KMS-11 (cell line): ENCODE measurements at regions not wholly inside any gene's neighbourhood (a gene's known extent, or its start where the extent isn't known, plus 50 kb on each side); places are given as distances from the start of the nearest gene placed in this dataset.

Experiments used
- H2AFZ ChIP-seq: fragments of 200-600 bp; sonication (generic); 2 replicates; pipeline ENCODE4 v1.6.1; 2016; ENCODE audit warnings: antibody characterized with exemption, mixed run types, low read depth
- H3K27ac ChIP-seq: fragments of 200-600 bp; sonication (generic); 2 replicates; pipeline ENCODE4 v1.6.1; 2016; ENCODE audit warnings: mild to moderate bottlenecking, mixed run types
- H3K27me3 ChIP-seq: fragments of 200-600 bp; sonication (generic); 2 replicates; pipeline ENCODE4 v1.6.1; 2017; ENCODE audit warnings: mild to moderate bottlenecking, low read depth, mixed run types, moderate library complexity; ENCODE audit not compliant: insufficient read depth
- H3K36me3 ChIP-seq: fragments of 200-600 bp; sonication (generic); 2 replicates; pipeline ENCODE4 v1.6.1; 2017; ENCODE audit warnings: mild to moderate bottlenecking, mixed run types; ENCODE audit not compliant: insufficient read depth
- H3K4me1 ChIP-seq: fragments of 200-600 bp; sonication (generic); 2 replicates; pipeline ENCODE4 v1.6.1; 2016; ENCODE audit warnings: mild to moderate bottlenecking, low read depth, mixed run types; ENCODE audit not compliant: poor library complexity, severe bottlenecking
- H3K4me2 ChIP-seq: fragments of 200-600 bp; sonication (generic); 2 replicates; pipeline ENCODE4 v1.7.0; 2016; ENCODE audit warnings: mild to moderate bottlenecking, mixed run types
- H3K4me3 ChIP-seq: fragments of 200-600 bp; sonication (generic); IDR thresholded peaks from 2 replicates; pipeline ENCODE4 v1.6.1; 2017; ENCODE audit warnings: low read depth, low read length, mixed read lengths; ENCODE audit not compliant: insufficient read depth
- H3K79me2 ChIP-seq: fragments of 200-600 bp; sonication (generic); 2 replicates; pipeline ENCODE4 v1.6.1; 2016; ENCODE audit warnings: low read depth, mixed run types; ENCODE audit not compliant: insufficient read depth
- H3K9ac ChIP-seq: fragments of 200-600 bp; sonication (generic); 2 replicates; pipeline ENCODE4 v1.6.1; 2016; ENCODE audit warnings: mild to moderate bottlenecking, mixed run types
- H4K20me1 ChIP-seq: fragments of 200-600 bp; sonication (generic); 2 replicates; pipeline ENCODE4 v1.6.1; 2016; ENCODE audit warnings: mild to moderate bottlenecking, mixed run types; ENCODE audit not compliant: insufficient read depth
- TF ChIP-seq, protein P1 (sequence below): fragments of 200-600 bp; sonication (generic); conservative IDR thresholded peaks from 2 replicates; pipeline ENCODE4 v1.6.1; 2017; ENCODE audit warnings: low read depth, mild to moderate bottlenecking, antibody characterized with exemption, low read length, moderate library complexity, mixed read lengths

DNA sequence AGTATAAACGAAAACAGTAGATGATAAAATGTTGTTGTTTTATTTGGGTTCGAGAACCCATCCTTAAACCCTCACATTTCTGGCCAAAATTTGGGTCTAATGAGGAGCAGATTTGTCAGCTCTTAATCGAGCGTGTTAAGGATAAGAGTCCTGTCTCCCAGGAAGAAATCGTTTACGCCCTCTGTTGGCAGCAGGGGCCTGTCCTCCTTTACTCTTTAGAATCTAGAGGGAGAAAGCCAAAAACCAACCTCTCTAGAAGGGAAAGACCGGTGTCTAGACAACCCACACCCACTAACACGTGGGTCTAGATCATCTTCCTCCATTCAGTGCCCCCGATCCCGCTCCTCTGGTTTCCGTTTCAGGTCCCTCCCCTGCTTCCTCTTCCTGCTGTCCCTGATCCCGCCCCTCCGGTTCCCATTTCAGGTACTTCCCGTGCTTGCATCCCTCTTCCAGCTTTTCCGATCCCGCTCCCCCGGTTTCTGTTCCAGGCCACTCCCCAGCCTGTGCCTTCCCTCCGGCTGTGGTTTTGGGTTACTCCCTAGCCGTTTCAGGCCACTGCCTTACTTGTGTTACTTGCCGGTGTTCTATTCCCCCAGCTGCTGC is 339.1 kb downstream of the PAPSS1 start:
- no peaks in the 10 kb centered on the region for H3K79me2 ChIP-seq
- H3K9ac ChIP-seq = no peak overlapping the region
- no peaks in the 10 kb centered on the region for H3K27me3 ChIP-seq
- no peaks in the 10 kb centered on the region for H4K20me1 ChIP-seq
- H3K36me3 ChIP-seq = no peaks in the 10 kb centered on the region
- H3K4me2 ChIP-seq = no peak overlapping the region
- H3K4me1 ChIP-seq = no peaks in the 10 kb centered on the region
- H2AFZ ChIP-seq = no peak overlapping the region
- TF ChIP-seq, protein P1, sequence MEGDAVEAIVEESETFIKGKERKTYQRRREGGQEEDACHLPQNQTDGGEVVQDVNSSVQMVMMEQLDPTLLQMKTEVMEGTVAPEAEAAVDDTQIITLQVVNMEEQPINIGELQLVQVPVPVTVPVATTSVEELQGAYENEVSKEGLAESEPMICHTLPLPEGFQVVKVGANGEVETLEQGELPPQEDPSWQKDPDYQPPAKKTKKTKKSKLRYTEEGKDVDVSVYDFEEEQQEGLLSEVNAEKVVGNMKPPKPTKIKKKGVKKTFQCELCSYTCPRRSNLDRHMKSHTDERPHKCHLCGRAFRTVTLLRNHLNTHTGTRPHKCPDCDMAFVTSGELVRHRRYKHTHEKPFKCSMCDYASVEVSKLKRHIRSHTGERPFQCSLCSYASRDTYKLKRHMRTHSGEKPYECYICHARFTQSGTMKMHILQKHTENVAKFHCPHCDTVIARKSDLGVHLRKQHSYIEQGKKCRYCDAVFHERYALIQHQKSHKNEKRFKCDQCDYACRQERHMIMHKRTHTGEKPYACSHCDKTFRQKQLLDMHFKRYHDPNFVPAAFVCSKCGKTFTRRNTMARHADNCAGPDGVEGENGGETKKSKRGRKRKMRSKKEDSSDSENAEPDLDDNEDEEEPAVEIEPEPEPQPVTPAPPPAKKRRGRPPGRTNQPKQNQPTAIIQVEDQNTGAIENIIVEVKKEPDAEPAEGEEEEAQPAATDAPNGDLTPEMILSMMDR = no peak
- H3K4me3 ChIP-seq = no peak overlapping the region
- H3K27ac ChIP-seq = no peak overlapping the region

DNA sequence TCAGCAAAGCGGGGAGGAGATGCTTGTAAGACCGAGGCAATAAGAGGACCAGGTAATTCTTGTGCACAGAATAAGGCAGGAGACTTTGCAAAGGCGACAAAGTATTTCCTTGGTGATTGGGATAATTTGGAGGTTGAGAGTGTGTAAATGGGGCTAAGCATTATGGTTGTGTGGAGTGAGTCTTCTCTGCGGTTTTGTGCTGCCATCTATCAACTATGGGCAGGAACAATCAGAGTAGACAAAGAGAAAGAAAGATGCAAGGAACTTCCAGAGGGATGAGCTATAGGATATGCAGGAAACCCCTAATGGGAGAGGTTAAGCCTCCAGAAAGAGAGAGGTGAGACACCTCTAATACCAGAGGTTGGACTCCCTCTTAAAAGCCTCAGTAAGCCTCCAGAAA is 339.8 kb downstream of the PAPSS1 start:
- H3K9ac ChIP-seq = no peak overlapping the region
- no peak overlapping the region for H3K4me2 ChIP-seq
- H3K27ac ChIP-seq = no peak overlapping the region
- H2AFZ ChIP-seq = no peak overlapping the region
- no peaks in the 10 kb centered on the region for H3K79me2 ChIP-seq
- H4K20me1 ChIP-seq = no peaks in the 10 kb centered on the region
- no peaks in the 10 kb centered on the region for H3K27me3 ChIP-seq
- no peak overlapping the region for H3K4me3 ChIP-seq
- TF ChIP-seq, protein P1 = no peak
- no peaks in the 10 kb centered on the region for H3K36me3 ChIP-seq
- H3K4me1 ChIP-seq = no peaks in the 10 kb centered on the region

DNA sequence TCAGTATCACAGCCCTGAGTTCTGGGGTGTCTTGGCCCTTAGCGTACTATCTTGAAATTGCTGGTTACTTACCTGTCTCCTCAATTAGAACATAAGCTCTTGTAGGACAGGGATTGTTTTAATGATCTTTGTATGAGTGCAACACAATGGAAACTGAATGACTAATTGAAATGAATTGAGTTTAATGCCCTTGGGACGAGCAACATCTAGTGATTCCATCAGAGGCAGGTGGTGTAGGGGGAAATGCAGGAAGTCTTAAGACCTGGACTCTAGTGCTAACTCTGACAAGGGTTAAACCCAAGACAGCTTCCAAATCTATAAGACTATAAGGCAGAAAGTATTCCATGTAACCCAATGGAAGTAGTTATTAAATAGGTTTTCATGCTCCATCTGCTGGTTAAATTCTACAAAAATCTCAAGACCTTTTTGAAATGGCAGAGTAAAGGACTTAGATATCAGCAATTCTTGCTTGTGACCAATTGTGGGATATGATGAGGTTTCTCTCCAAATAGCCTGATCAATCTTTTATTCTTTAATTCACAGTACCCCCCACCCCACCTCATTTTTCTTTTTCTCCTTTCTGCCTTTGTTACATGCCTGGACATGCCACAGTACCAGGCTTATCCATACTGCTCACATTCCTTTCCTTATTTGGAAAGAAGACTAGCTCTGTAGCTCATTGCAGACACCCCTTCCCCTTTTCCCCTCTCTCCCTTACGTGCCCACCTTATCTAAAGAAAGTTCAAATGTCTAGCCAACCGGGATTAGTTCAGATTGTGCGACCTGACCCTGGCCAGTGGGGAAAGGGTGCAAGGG is 340.8 kb downstream of the PAPSS1 start:
- no peak overlapping the region for H3K4me2 ChIP-seq
- TF ChIP-seq, protein P1 = no peak
- H4K20me1 ChIP-seq = no peaks in the 10 kb centered on the region
- no peaks in the 10 kb centered on the region for H3K27me3 ChIP-seq
- H3K36me3 ChIP-seq = no peaks in the 10 kb centered on the region
- H3K27ac ChIP-seq = no peak overlapping the region
- H2AFZ ChIP-seq = no peak overlapping the region
- no peak overlapping the region for H3K9ac ChIP-seq
- H3K4me3 ChIP-seq = no peak overlapping the region
- H3K79me2 ChIP-seq = no peaks in the 10 kb centered on the region
- H3K4me1 ChIP-seq = no peaks in the 10 kb centered on the region

DNA sequence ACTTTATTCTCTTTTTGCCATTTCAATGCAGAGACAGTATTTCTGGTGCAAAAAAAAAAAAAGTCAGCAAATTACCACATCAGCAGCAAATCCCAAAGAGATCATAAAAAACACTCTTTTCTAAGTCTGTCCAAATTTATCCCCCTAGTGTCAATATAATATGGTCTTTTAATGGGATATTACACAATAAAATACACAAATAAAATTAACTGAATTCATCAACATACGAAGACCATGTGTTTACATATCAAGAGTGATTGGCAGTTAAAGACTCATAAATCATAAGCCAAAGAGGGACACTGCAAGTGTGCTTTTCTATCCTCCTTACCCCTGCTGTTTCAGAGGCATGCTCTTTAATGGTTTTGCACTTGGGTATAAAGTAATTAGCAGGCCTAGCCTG is 340.2 kb upstream of the DKK2 start:
- no peaks in the 10 kb centered on the region for H3K36me3 ChIP-seq
- no peaks in the 10 kb centered on the region for H3K79me2 ChIP-seq
- TF ChIP-seq, protein P1 = no peak
- H3K27ac ChIP-seq = no peak overlapping the region
- H3K4me2 ChIP-seq = no peak overlapping the region
- no peaks in the 10 kb centered on the region for H3K27me3 ChIP-seq
- no peaks in the 10 kb centered on the region for H4K20me1 ChIP-seq
- no peak overlapping the region for H3K4me3 ChIP-seq
- no peak overlapping the region for H2AFZ ChIP-seq
- H3K9ac ChIP-seq = no peak overlapping the region
- H3K4me1 ChIP-seq = no peaks in the 10 kb centered on the region
